ENCODE measurements at regions not wholly inside any gene's neighbourhood (a gene's known extent, or its start where the extent isn't known, plus 50 kb on each side); places are given as distances from the start of the nearest gene placed in this dataset.

GRCh38 chr2:217625557-217626169 is 377.1 kb downstream of the TNS1 start:
- H3K4me3 Mint-ChIP-seq, result no peak overlapping the region
- DNase-seq, result no peak
- H3K27me3 Mint-ChIP-seq (ENCODE audit: low read depth), result peaks cover 3% of the 10 kb centered on the region
- H3K9me3 Mint-ChIP-seq, result no peaks in the 10 kb centered on the region
- ATAC-seq, result no peak
- H3K4me1 Mint-ChIP-seq (ENCODE audit: low read depth), result no peaks in the 10 kb centered on the region
- no peaks in the 10 kb centered on the region for H3K36me3 Mint-ChIP-seq (ENCODE audit: insufficient read depth)

- H3K27me3 Mint-ChIP-seq (ENCODE audit: low read depth), result peaks cover 3% of the 10 kb centered on the region
- ATAC-seq (no peak), DNase-seq (no peak)
- no peaks in the 10 kb centered on the region for H3K4me1 Mint-ChIP-seq (ENCODE audit: low read depth)
- H3K4me3 Mint-ChIP-seq, result no peak overlapping the region
- no peaks in the 10 kb centered on the region for H3K9me3 Mint-ChIP-seq
- H3K36me3 Mint-ChIP-seq (ENCODE audit: insufficient read depth), result no peaks in the 10 kb centered on the region
Observed at GRCh38 chr2:217623281-217623912, 379.4 kb downstream of the TNS1 start.

GRCh38 chr2:217622205-217623060 is 380.4 kb downstream of the TNS1 start:
- Mint-ChIP-seq H3K4me1 (ENCODE audit: low read depth) (no peaks in the 10 kb centered on the region), H3K9me3 (no peaks in the 10 kb centered on the region)
- DNase-seq, result no peak

GRCh38 chr2:217621391-217621801 is 381.4 kb downstream of the TNS1 start:
- no peaks in the 10 kb centered on the region for H3K36me3 Mint-ChIP-seq (ENCODE audit: insufficient read depth)
- DNase-seq (no peak), ATAC-seq (no peak)
- no peaks in the 10 kb centered on the region for H3K4me1 Mint-ChIP-seq (ENCODE audit: low read depth)
- no peak overlapping the region for H3K4me3 Mint-ChIP-seq
- H3K9me3 Mint-ChIP-seq, result no peaks in the 10 kb centered on the region
- peaks cover 3% of the 10 kb centered on the region for H3K27me3 Mint-ChIP-seq (ENCODE audit: low read depth)

More at GRCh38 chr2:217622205-217623060, 380.4 kb downstream of the TNS1 start:
- Mint-ChIP-seq H3K27me3 (ENCODE audit: low read depth) (peaks cover 3% of the 10 kb centered on the region), H3K36me3 (ENCODE audit: insufficient read depth) (no peaks in the 10 kb centered on the region), H3K4me3 (no peak overlapping the region)
- no peak for ATAC-seq

- H3K9me3 Mint-ChIP-seq, result no peaks in the 10 kb centered on the region
- H3K36me3 Mint-ChIP-seq (ENCODE audit: insufficient read depth), result no peaks in the 10 kb centered on the region
- H3K4me1 Mint-ChIP-seq (ENCODE audit: low read depth), result peaks cover 1% of the 10 kb centered on the region
- no peak for DNase-seq
- no peak overlapping the region for H3K4me3 Mint-ChIP-seq
- peaks cover 3% of the 10 kb centered on the region for H3K27me3 Mint-ChIP-seq (ENCODE audit: low read depth)
- no peak for ATAC-seq
Observed at GRCh38 chr2:217618744-217619143, 384.1 kb downstream of the TNS1 start.

- no peaks in the 10 kb centered on the region for H3K9me3 Mint-ChIP-seq
- no peaks in the 10 kb centered on the region for H3K27me3 Mint-ChIP-seq (ENCODE audit: low read depth)
- H3K36me3 Mint-ChIP-seq (ENCODE audit: insufficient read depth), result no peaks in the 10 kb centered on the region
- ATAC-seq (no peak), DNase-seq (no peak)
- no peak overlapping the region for H3K4me3 Mint-ChIP-seq
- peaks cover 1% of the 10 kb centered on the region for H3K4me1 Mint-ChIP-seq (ENCODE audit: low read depth)
Observed at GRCh38 chr2:217617616-217618022, 385.2 kb downstream of the TNS1 start.

- Mint-ChIP-seq H3K36me3 (ENCODE audit: insufficient read depth) (no peaks in the 10 kb centered on the region), H3K9me3 (no peaks in the 10 kb centered on the region), H3K27me3 (ENCODE audit: low read depth) (no peaks in the 10 kb centered on the region), H3K4me3 (no peak overlapping the region), H3K4me1 (ENCODE audit: low read depth) (peaks cover 4% of the 10 kb centered on the region)
- no peak for ATAC-seq
- DNase-seq, result no peak
Observed at GRCh38 chr2:217616936-217617335, 385.9 kb downstream of the TNS1 start.

GRCh38 chr2:217615171-217615570 is 387.6 kb downstream of the TNS1 start:
- peaks cover 22% of the 10 kb centered on the region for H3K4me1 Mint-ChIP-seq (ENCODE audit: low read depth)
- H3K9me3 Mint-ChIP-seq, result no peaks in the 10 kb centered on the region
- ATAC-seq, result no peak
- no peak overlapping the region for H3K4me3 Mint-ChIP-seq
- H3K27me3 Mint-ChIP-seq (ENCODE audit: low read depth), result no peaks in the 10 kb centered on the region
- no peak for DNase-seq
- no peaks in the 10 kb centered on the region for H3K36me3 Mint-ChIP-seq (ENCODE audit: insufficient read depth)

- H3K27me3 Mint-ChIP-seq (ENCODE audit: low read depth), result no peaks in the 10 kb centered on the region
- H3K4me3 Mint-ChIP-seq, result no peak overlapping the region
- no peak for DNase-seq
Observed at GRCh38 chr2:217614498-217614897, 388.3 kb downstream of the TNS1 start.

GRCh38 chr2:217614096-217614495 is 388.7 kb downstream of the TNS1 start:
- ATAC-seq (no peak), DNase-seq (no peak)
- Mint-ChIP-seq H3K4me1 (ENCODE audit: low read depth) (peaks cover 31% of the 10 kb centered on the region), H3K9me3 (no peaks in the 10 kb centered on the region), H3K27me3 (ENCODE audit: low read depth) (no peaks in the 10 kb centered on the region), H3K36me3 (ENCODE audit: insufficient read depth) (no peaks in the 10 kb centered on the region), H3K4me3 (no peak overlapping the region)

More at GRCh38 chr2:217614498-217614897, 388.3 kb downstream of the TNS1 start:
- Mint-ChIP-seq H3K4me1 (ENCODE audit: low read depth) (peaks cover 29% of the 10 kb centered on the region), H3K9me3 (no peaks in the 10 kb centered on the region), H3K36me3 (ENCODE audit: insufficient read depth) (no peaks in the 10 kb centered on the region)
- no peak for ATAC-seq

- H3K9me3 Mint-ChIP-seq, result no peaks in the 10 kb centered on the region
- no peak for DNase-seq
- H3K36me3 Mint-ChIP-seq (ENCODE audit: insufficient read depth), result no peaks in the 10 kb centered on the region
- no peak for ATAC-seq
- H3K4me3 Mint-ChIP-seq, result no peak overlapping the region
- H3K27me3 Mint-ChIP-seq (ENCODE audit: low read depth), result no peaks in the 10 kb centered on the region
- H3K4me1 Mint-ChIP-seq (ENCODE audit: low read depth), result peaks cover 34% of the 10 kb centered on the region
Observed at GRCh38 chr2:217612920-217613319, 389.9 kb downstream of the TNS1 start.

- Mint-ChIP-seq H3K4me3 (no peak overlapping the region), H3K4me1 (ENCODE audit: low read depth) (peaks cover 34% of the 10 kb centered on the region), H3K36me3 (ENCODE audit: insufficient read depth) (no peaks in the 10 kb centered on the region), H3K27me3 (ENCODE audit: low read depth) (no peaks in the 10 kb centered on the region), H3K9me3 (no peaks in the 10 kb centered on the region)
- no peak for DNase-seq
- no peak for ATAC-seq
Observed at GRCh38 chr2:217612211-217612610, 390.6 kb downstream of the TNS1 start.

GRCh38 chr2:217611626-217612127 is 391.1 kb downstream of the TNS1 start:
- DNase-seq (no peak), ATAC-seq (no peak)
- H3K27me3 Mint-ChIP-seq (ENCODE audit: low read depth), result no peaks in the 10 kb centered on the region
- no peaks in the 10 kb centered on the region for H3K9me3 Mint-ChIP-seq
- H3K4me3 Mint-ChIP-seq, result no peak overlapping the region
- H3K4me1 Mint-ChIP-seq (ENCODE audit: low read depth), result peaks cover 37% of the 10 kb centered on the region
- no peaks in the 10 kb centered on the region for H3K36me3 Mint-ChIP-seq (ENCODE audit: insufficient read depth)

- Mint-ChIP-seq H3K9me3 (no peaks in the 10 kb centered on the region), H3K36me3 (ENCODE audit: insufficient read depth) (no peaks in the 10 kb centered on the region), H3K27me3 (ENCODE audit: low read depth) (no peaks in the 10 kb centered on the region), H3K4me3 (peak overlapping the region; percentile 64), H3K4me1 (ENCODE audit: low read depth) (peaks cover 44% of the 10 kb centered on the region)
- ATAC-seq (peak in 1 of 2 donors; percentile 4), DNase-seq (no peak)
Observed at GRCh38 chr2:217611056-217611455, 391.7 kb downstream of the TNS1 start.

Measured in activated T-cell treated with anti-CD3 and anti-CD28 coated beads, Interleukin-2, amount 50 U/mL, for 4 hours (primary cell).